ENCODE measurements at regions not wholly inside any gene's neighbourhood (a gene's known extent, or its start where the extent isn't known, plus 50 kb on each side); places are given as distances from the start of the nearest gene placed in this dataset.
"Not testable (repeated sequence)": the region's sequence is repeated elsewhere in the genome, so short reads cannot be mapped to it uniquely, and the experiment has no call there.

DNA sequence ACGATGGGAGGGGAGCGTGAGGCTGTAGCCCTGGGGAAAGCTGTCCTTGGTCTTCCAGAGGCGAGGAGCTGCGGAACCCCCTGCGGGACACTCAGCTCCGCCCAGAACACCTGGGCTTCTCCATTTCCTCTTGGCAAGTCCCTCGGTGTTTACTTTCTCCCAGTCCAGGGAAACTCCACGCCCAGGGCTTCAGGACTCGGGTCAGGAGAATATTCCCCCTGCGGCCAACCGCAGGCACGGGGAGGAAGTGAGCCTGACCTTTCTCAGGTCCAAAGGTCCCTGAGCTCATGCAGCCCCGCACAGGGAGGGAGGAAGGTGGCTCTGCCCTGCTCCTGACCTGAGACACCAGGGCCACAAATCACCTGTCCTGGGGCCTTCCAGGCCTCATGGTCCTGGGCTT, 5435.9 kb upstream of the TPTE start:
- not testable (repeated sequence) for H3K4me3 ChIP-seq (ENCODE audit: low read depth, low read length); H3K36me3 ChIP-seq (ENCODE audit: control insufficient read depth, insufficient read depth, low read length); FAIRE-seq; H3K27me3 ChIP-seq (ENCODE audit: control insufficient read depth, insufficient read depth, low read length); DNase-seq (ENCODE audit: low read depth)

DNA sequence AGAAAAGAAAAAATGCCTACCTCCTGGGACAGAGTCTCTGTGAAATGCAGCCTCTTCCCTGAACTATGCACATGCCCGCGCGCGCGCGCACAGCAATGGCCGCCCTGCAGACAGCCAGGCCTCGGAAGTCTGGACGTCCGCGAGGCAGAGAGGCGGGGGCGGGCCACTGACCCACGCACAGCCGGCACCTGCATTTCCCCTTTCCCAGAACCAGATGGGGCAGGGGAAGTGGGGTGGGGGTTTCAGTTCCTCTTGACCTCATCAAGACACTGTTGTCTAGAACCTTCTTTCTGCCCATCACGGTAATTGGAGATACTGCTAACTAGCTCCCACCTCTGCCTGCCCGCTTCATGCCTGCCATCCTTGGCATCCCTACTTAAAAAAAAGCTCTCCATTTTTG, 5435.0 kb upstream of the TPTE start:
- H3K36me3 ChIP-seq (ENCODE audit: control insufficient read depth, insufficient read depth, low read length); H3K4me3 ChIP-seq (ENCODE audit: low read depth, low read length); DNase-seq (ENCODE audit: low read depth); H3K27me3 ChIP-seq (ENCODE audit: control insufficient read depth, insufficient read depth, low read length); FAIRE-seq: not testable (repeated sequence)

GRCh38 chr21:5088820-5089219, 5432.6 kb upstream of the TPTE start:
- not testable (repeated sequence) for H3K36me3 ChIP-seq (ENCODE audit: control insufficient read depth, insufficient read depth, low read length); DNase-seq (ENCODE audit: low read depth); H3K4me3 ChIP-seq (ENCODE audit: low read depth, low read length); FAIRE-seq; H3K27me3 ChIP-seq (ENCODE audit: control insufficient read depth, insufficient read depth, low read length)

- H3K36me3 ChIP-seq (ENCODE audit: control insufficient read depth, insufficient read depth, low read length); FAIRE-seq; DNase-seq (ENCODE audit: low read depth); H3K27me3 ChIP-seq (ENCODE audit: control insufficient read depth, insufficient read depth, low read length); H3K4me3 ChIP-seq (ENCODE audit: low read depth, low read length): not testable (repeated sequence)
These were observed 5431.8 kb upstream of the TPTE start for GRCh38 chr21:5089399-5090089.

DNA sequence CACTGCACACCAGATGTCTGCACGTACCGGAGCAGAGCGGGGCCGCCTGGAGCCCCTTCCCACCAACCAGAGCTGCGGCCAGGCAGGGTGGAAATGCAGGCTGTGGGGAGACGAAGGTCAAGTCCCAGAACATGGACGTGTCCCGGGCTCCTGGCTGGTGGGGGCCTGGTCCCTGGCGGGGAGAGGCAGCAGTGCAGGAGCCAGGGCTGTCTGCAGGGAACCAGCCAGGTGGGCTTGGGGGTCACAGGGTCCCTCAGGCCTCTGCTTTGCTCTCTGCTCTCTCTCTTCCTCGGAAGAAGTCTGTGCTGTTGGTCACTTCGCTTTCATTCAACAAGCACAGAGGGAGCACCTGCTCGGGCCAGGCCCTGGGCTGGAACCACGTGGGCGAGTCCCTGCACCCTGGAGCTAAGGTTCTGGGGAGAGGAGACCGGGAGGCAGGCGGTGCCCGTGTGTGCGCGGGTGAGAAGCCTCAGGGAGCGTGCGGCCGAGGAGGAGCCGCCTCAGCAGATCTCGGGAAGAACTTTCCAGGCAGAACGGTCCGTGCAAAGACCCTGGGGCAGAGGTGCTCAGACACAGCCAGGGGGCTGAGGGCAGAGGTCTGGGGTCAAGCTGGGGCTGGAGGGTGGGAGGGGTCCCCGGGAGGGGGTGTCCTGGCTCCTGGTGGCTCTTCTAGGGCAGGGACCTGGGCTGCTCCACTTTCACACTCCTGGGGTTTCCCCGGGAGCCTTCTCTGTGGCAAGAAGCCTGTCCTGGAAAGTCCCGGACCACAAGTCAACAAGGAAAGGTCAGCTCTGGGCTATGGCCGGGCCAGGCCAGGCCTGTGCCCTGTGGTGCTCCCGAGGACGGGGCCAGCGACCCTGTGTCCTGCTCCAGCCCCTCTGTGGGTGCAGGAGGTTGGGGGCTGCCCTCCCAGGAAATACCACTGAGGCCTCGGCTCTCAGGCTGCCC, 5431.0 kb upstream of the TPTE start:
- FAIRE-seq; H3K4me3 ChIP-seq (ENCODE audit: low read depth, low read length); H3K27me3 ChIP-seq (ENCODE audit: control insufficient read depth, insufficient read depth, low read length); H3K36me3 ChIP-seq (ENCODE audit: control insufficient read depth, insufficient read depth, low read length); DNase-seq (ENCODE audit: low read depth): not testable (repeated sequence)

GRCh38 chr21:5091274-5091673, 5430.1 kb upstream of the TPTE start:
- not testable (repeated sequence) for H3K4me3 ChIP-seq (ENCODE audit: low read depth, low read length); DNase-seq (ENCODE audit: low read depth); FAIRE-seq; H3K27me3 ChIP-seq (ENCODE audit: control insufficient read depth, insufficient read depth, low read length); H3K36me3 ChIP-seq (ENCODE audit: control insufficient read depth, insufficient read depth, low read length)

DNA sequence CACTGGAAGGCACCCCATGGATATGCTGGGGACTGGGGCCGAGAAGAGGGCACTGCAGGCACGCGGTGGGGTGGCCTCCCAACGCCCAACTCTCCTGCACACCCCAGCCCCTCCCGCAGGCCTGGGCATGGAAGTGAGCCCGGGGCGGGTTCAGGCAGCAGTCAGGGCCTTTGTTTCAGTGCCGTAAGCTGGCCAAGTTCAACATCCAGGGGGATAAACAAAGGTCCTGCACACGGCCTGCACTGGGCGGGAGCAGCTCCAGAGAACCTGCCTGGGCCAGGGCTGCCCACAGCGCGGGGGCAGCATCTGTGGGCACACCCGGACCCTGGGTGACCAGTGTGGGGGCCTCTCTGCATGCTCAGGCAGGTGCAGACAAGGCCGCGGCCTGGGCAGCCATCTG, 5425.8 kb upstream of the TPTE start:
- DNase-seq (ENCODE audit: low read depth); H3K36me3 ChIP-seq (ENCODE audit: control insufficient read depth, insufficient read depth, low read length); FAIRE-seq; H3K27me3 ChIP-seq (ENCODE audit: control insufficient read depth, insufficient read depth, low read length); H3K4me3 ChIP-seq (ENCODE audit: low read depth, low read length): not testable (repeated sequence)

- not testable (repeated sequence) for DNase-seq (ENCODE audit: low read depth); H3K4me3 ChIP-seq (ENCODE audit: low read depth, low read length); H3K36me3 ChIP-seq (ENCODE audit: control insufficient read depth, insufficient read depth, low read length); FAIRE-seq; H3K27me3 ChIP-seq (ENCODE audit: control insufficient read depth, insufficient read depth, low read length)
These were observed 5423.2 kb upstream of the TPTE start for GRCh38 chr21:5098010-5098743.

DNA sequence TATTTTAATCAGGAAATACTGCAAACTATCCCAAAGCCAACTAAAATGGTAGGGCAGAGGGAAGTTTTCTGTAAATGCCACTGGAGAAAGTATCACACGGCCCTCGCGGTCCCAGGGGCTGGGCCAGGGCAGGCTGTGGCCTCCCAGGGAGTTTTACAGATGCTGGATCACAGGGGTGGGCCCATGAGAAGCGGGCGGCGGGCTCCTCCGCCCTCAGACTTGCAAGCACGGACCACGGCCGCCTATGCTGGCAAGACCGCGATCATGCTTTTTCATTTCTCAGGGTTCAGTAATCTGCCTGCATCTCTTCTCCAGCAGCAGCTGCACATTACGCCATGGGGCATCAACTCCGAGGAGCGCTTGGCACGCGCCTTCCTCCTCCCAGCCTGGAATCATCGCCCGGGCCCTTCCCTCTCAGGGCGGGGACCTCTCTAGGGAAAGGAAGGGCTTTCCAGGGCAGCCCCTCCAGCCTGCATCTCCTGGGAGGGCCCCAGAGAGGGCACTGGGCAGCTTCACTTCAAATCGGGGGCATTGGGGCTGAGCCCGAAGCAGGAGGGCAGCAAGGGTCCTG, 5420.7 kb upstream of the TPTE start:
- FAIRE-seq; H3K36me3 ChIP-seq (ENCODE audit: control insufficient read depth, insufficient read depth, low read length); H3K4me3 ChIP-seq (ENCODE audit: low read depth, low read length); DNase-seq (ENCODE audit: low read depth); H3K27me3 ChIP-seq (ENCODE audit: control insufficient read depth, insufficient read depth, low read length): not testable (repeated sequence)

DNA sequence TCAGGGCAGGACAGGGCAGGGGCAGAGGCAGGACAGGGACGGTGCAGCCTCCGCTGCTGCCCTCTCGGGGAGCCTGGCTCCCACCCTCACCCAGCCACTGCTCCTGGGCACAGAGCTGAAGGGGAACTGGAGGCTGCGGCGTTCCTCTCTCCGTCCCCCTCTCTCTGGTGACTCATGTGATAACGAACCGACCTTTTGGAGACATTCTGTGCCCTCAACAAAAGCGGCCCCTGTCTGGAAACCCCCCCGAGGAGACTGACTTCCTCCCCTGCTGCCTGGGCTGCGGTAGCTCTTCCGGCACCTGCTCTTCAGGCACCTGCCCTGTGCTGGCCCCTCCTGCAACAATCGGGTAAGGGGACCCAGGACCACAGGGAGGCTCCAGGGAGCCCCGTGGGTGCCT, 5419.6 kb upstream of the TPTE start:
- not testable (repeated sequence) for DNase-seq (ENCODE audit: low read depth); FAIRE-seq

DNA sequence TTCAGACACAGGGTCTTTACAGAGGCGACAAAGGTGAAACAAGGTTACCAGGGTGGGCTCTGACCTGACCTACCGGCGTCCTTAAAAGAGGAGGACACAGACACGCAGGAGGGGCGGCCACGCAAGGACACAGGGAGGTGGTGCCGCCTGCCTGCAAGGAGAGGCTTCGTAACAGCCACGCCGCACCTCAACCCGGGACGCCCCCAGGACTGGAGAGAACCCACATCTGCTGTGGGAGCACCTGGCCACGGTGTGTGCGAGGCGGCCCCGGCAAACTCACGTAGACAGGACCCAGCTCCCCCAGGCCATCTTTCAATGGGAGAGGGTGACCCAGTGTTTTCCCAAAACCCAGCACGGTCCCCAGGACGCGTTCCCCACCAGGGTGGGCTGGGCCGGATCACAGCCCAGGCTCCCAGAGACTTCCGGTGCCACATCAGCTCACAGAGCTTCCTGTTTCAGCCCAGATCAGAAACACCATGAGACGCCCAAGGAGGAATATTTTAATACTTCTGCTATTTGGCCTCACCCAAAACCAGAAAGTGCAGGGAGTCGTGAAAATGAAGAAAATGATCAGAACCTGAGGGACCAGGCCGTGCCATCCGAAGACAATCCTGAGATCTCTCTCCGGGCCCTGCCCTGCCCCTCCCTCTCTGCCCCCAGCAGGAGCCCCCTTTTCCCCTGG, 5417.4 kb upstream of the TPTE start:
- H3K27me3 ChIP-seq (ENCODE audit: control insufficient read depth, insufficient read depth, low read length); FAIRE-seq; H3K36me3 ChIP-seq (ENCODE audit: control insufficient read depth, insufficient read depth, low read length); DNase-seq (ENCODE audit: low read depth); H3K4me3 ChIP-seq (ENCODE audit: low read depth, low read length): not testable (repeated sequence)

More for the DNA sequence above, 5419.6 kb upstream of the TPTE start:
- H3K27me3 ChIP-seq (ENCODE audit: control insufficient read depth, insufficient read depth, low read length); H3K4me3 ChIP-seq (ENCODE audit: low read depth, low read length); H3K36me3 ChIP-seq (ENCODE audit: control insufficient read depth, insufficient read depth, low read length): not testable (repeated sequence)

DNA sequence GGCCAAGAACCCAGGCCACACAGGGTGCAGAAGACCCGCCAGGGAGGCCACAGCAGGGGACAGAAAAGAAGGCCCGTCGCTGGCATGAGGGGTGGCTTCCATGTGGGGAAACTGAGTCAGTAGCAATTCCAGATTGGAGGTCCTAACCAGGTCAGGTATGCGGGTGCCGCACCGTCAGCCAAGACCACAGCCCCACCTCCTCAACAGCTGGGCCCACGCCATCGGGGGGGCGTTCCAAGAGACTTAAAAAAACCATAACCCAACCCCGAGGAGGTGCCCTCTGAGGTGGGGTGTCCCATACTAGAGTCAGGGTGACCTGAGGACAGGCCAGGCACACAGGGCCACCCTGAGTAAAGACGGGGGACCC, 5416.8 kb upstream of the TPTE start:
- not testable (repeated sequence) for H3K27me3 ChIP-seq (ENCODE audit: control insufficient read depth, insufficient read depth, low read length); FAIRE-seq; H3K36me3 ChIP-seq (ENCODE audit: control insufficient read depth, insufficient read depth, low read length); DNase-seq (ENCODE audit: low read depth); H3K4me3 ChIP-seq (ENCODE audit: low read depth, low read length)

GRCh38 chr21:5105939-5106708, 5415.3 kb upstream of the TPTE start:
- FAIRE-seq; H3K4me3 ChIP-seq (ENCODE audit: low read depth, low read length); H3K36me3 ChIP-seq (ENCODE audit: control insufficient read depth, insufficient read depth, low read length); DNase-seq (ENCODE audit: low read depth); H3K27me3 ChIP-seq (ENCODE audit: control insufficient read depth, insufficient read depth, low read length): not testable (repeated sequence)
